Hepatocyte (in vitro differentiated cells): ENCODE measurements at regions not wholly inside any gene's neighbourhood (a gene's known extent, or its start where the extent isn't known, plus 50 kb on each side); places are given as distances from the start of the nearest gene placed in this dataset.

Source experiments
- DNase-seq: peaks from one replicate; pipeline ENCODE4 v3.0.0-alpha.2; 2016; ENCODE audit warnings: low spot score
- H2AFZ ChIP-seq: fragments of 200-600 bp; sonication (generic); 2 replicates; pipeline ENCODE4 v1.6.0; 2016; ENCODE audit warnings: antibody characterized with exemption, mild to moderate bottlenecking
- H3K27ac ChIP-seq: fragments of 200-600 bp; sonication (generic); 2 replicates; pipeline ENCODE4 v1.5.1; 2016; ENCODE audit warnings: mild to moderate bottlenecking
- H3K27me3 ChIP-seq: fragments of 200-600 bp; sonication (generic); 2 replicates; pipeline ENCODE4 v1.6.1; 2016
- H3K36me3 ChIP-seq: fragments of 200-600 bp; sonication (generic); replicated peaks from 2 replicates; pipeline ENCODE4 v1.5.1; 2016; ENCODE audit warnings: low read depth; ENCODE audit not compliant: insufficient read depth
- H3K4me1 ChIP-seq: fragments of 200-600 bp; sonication (generic); 2 replicates; pipeline ENCODE4 v1.5.1; 2016; ENCODE audit warnings: mild to moderate bottlenecking, moderate library complexity; ENCODE audit not compliant: insufficient read depth
- H3K4me2 ChIP-seq: fragments of 200-600 bp; sonication (generic); 2 replicates; pipeline ENCODE4 v1.6.0; 2016
- H3K4me3 ChIP-seq: fragments of 200-600 bp; sonication (generic); 2 replicates; pipeline ENCODE4 v1.5.1; 2016; ENCODE audit warnings: mild to moderate bottlenecking
- H3K79me2 ChIP-seq: fragments of 200-600 bp; sonication (generic); 2 replicates; pipeline ENCODE4 v1.6.0; 2017; ENCODE audit warnings: mild to moderate bottlenecking
- H3K9me2 ChIP-seq: fragments of 200-600 bp; sonication (generic); replicated peaks from 2 replicates; pipeline ENCODE4 v1.6.0; 2017; ENCODE audit warnings: mild to moderate bottlenecking; ENCODE audit not compliant: insufficient read depth
- H3K9me3 ChIP-seq: fragments of 200-600 bp; sonication (generic); 2 replicates; pipeline ENCODE4 v1.5.1; 2016; ENCODE audit warnings: low read depth, mild to moderate bottlenecking
- H4K20me1 ChIP-seq: fragments of 200-600 bp; sonication (generic); 2 replicates; pipeline ENCODE4 v1.6.0; 2016; ENCODE audit warnings: mild to moderate bottlenecking; ENCODE audit not compliant: insufficient read depth, poor library complexity, severe bottlenecking
- CTCF ChIP-seq: fragments of 200-600 bp; sonication (generic); IDR thresholded peaks from 2 replicates; pipeline ENCODE4 v1.5.1; 2016; ENCODE audit warnings: antibody characterized with exemption, mild to moderate bottlenecking; ENCODE audit not compliant: poor library complexity
- EZH2 ChIP-seq: fragments of 200-600 bp; sonication (generic); IDR thresholded peaks from 2 replicates; pipeline ENCODE4 v1.6.1; 2016; ENCODE audit warnings: antibody characterized with exemption, mild to moderate bottlenecking, borderline replicate concordance
- EZH2phosphoT487 ChIP-seq: fragments of 200-600 bp; sonication (generic); IDR thresholded peaks from one replicate; pipeline ENCODE4 v1.6.1; 2018; ENCODE audit warnings: antibody characterized with exemption, mild to moderate bottlenecking, low read depth, moderate library complexity; ENCODE audit not compliant: unreplicated experiment, severe bottlenecking
- WGBS: methylation state at CpG from one replicate; pipeline ENCODE4 v1.1.6; 2016; ENCODE audit warnings: low lambda C conversion rate; ENCODE audit errors: missing lambda C conversion rate; 5-methylcytosine and 5-hydroxymethylcytosine counted together

DNA sequence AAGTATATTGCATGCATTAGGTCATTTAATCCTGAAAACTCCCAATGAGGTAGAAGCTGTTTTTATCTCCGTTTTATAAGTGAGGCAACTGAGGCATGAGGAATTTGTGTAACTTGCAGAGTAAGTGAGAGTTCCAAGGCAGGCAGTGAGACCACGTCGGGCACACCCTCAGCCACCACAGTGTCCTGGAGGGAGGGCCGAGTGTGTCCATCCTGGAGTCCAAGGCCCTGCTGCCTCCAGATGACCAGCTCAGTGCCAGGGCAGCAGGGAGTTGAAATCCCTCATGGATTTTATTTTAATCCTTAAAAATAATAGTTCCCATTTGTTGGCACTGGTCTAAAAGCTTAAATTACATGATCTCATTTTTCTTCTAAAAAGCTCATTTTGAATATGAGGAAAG, 104.6 kb upstream of the SMIM23 start:
- 94% methylated on average over 4 of the region's 4 CpGs for WGBS
- Histone ChIP-seq H3K79me2 (no peaks in the 10 kb centered on the region), H3K27ac (no peak overlapping the region), H3K9me3 (no peaks in the 10 kb centered on the region), H3K36me3 (no peaks in the 10 kb centered on the region), H3K4me3 (no peak overlapping the region), H4K20me1 (no peaks in the 10 kb centered on the region), H2AFZ (no peak overlapping the region), H3K4me2 (no peak overlapping the region), H3K9me2 (no peaks in the 10 kb centered on the region), H3K4me1 (no peaks in the 10 kb centered on the region), H3K27me3 (no peaks in the 10 kb centered on the region)
- no peak for DNase-seq
- TF ChIP-seq EZH2phosphoT487 (no peak), CTCF (no peak), EZH2 (no peak)

DNA sequence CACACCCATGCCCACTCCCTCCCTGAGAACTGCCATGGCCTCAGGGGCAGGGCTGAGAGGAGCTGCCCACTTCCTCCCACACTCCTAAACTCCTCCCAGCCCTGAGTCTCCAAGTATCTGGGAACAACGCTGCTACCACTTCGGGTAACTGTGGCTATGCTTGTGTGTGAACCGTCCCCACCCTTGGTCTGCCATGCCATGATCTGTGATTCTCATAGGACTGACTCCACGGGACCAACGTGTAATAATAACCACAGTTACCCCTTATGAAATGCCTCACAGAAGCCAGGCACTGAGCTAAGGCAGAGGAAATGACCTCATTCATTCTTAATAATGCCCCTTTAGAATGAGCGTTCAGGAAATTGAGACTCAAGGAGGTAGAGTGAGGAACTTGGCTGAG, 103.9 kb upstream of the SMIM23 start:
- H4K20me1 ChIP-seq = no peaks in the 10 kb centered on the region
- H3K79me2 ChIP-seq = no peaks in the 10 kb centered on the region
- no peak for DNase-seq
- no peak overlapping the region for H3K4me3 ChIP-seq
- no peak overlapping the region for H3K4me2 ChIP-seq
- no peaks in the 10 kb centered on the region for H3K36me3 ChIP-seq
- H3K27me3 ChIP-seq = no peaks in the 10 kb centered on the region
- no peaks in the 10 kb centered on the region for H3K9me3 ChIP-seq
- no peak overlapping the region for H2AFZ ChIP-seq
- no peaks in the 10 kb centered on the region for H3K4me1 ChIP-seq
- 78% methylated on average over 6 of the region's 6 CpGs for WGBS
- no peak overlapping the region for H3K27ac ChIP-seq
- H3K9me2 ChIP-seq = no peaks in the 10 kb centered on the region
- TF ChIP-seq CTCF (no peak), EZH2 (no peak), EZH2phosphoT487 (no peak)

GRCh38 chr5:171682801-171683200, 102.8 kb upstream of the SMIM23 start:
- Histone ChIP-seq H4K20me1 (no peaks in the 10 kb centered on the region), H2AFZ (no peak overlapping the region), H3K9me2 (no peaks in the 10 kb centered on the region), H3K36me3 (no peaks in the 10 kb centered on the region), H3K27ac (no peak overlapping the region), H3K9me3 (no peaks in the 10 kb centered on the region), H3K4me2 (no peak overlapping the region), H3K79me2 (no peaks in the 10 kb centered on the region), H3K4me3 (no peak overlapping the region), H3K27me3 (no peaks in the 10 kb centered on the region), H3K4me1 (no peaks in the 10 kb centered on the region)
- WGBS = 96% methylated on average over 9 of the region's 9 CpGs
- TF ChIP-seq EZH2 (no peak), EZH2phosphoT487 (no peak), CTCF (no peak)
- DNase-seq = no peak

DNA sequence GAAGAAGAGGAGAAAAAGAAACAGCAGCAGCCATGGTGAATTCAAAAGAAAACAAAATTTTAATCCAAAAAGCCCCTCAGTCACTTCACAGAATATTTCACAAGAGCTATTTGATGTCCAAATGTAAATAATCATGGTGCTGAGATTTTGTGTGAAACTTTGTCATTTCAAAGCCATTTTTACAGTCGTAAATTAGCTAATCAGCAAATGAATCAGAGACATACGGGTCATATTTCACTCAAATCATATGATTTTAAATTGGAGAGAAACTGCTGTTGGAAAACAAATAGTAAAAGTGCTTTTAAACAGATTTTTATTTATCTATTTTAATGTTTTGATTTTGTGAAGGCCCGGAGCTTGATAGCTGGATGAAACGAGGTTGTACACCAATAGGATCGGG, 101.4 kb upstream of the SMIM23 start:
- no peak overlapping the region for H3K4me3 ChIP-seq
- no peaks in the 10 kb centered on the region for H3K9me3 ChIP-seq
- no peaks in the 10 kb centered on the region for H3K27me3 ChIP-seq
- TF ChIP-seq EZH2 = no peak
- TF ChIP-seq CTCF = no peak
- TF ChIP-seq EZH2phosphoT487 = no peak
- H3K4me1 ChIP-seq = no peaks in the 10 kb centered on the region
- H3K9me2 ChIP-seq = no peaks in the 10 kb centered on the region
- no peaks in the 10 kb centered on the region for H3K36me3 ChIP-seq
- WGBS = 84% methylated on average over 5 of the region's 5 CpGs
- H3K27ac ChIP-seq = no peak overlapping the region
- H4K20me1 ChIP-seq = no peaks in the 10 kb centered on the region
- H3K79me2 ChIP-seq = no peaks in the 10 kb centered on the region
- no peak overlapping the region for H3K4me2 ChIP-seq
- H2AFZ ChIP-seq = no peak overlapping the region
- DNase-seq = no peak
